ENCODE measurements at regions not wholly inside any gene's neighbourhood (a gene's known extent, or its start where the extent isn't known, plus 50 kb on each side); places are given as distances from the start of the nearest gene placed in this dataset.

GRCh38 chr7:85570898-85571297 is 384.0 kb upstream of the SEMA3D start:
- Histone ChIP-seq H3K36me3 (no peaks in the 10 kb centered on the region), H3K27me3 (no peaks in the 10 kb centered on the region), H3K27ac (no peak overlapping the region), H3K4me1 (no peaks in the 10 kb centered on the region), H3K9me3 (no peaks in the 10 kb centered on the region), H3K4me3 (no peak overlapping the region)
- no peak for DNase-seq (ENCODE audit: low spot score)
- TF ChIP-seq CTCF (IDR thresholded peaks at IDR 0.05): no peak

- Histone ChIP-seq H3K4me3 (no peak overlapping the region), H3K27ac (no peak overlapping the region), H3K4me1 (no peaks in the 10 kb centered on the region), H3K36me3 (no peaks in the 10 kb centered on the region), H3K27me3 (no peaks in the 10 kb centered on the region), H3K9me3 (no peaks in the 10 kb centered on the region)
- TF ChIP-seq CTCF (IDR thresholded peaks at IDR 0.05): no peak
- DNase-seq (ENCODE audit: low spot score): no peak
Observed at GRCh38 chr7:85567983-85568382, 381.1 kb upstream of the SEMA3D start.

- H3K27ac ChIP-seq: no peak overlapping the region
- no peak for TF ChIP-seq CTCF (IDR thresholded peaks at IDR 0.05)
Observed at GRCh38 chr7:85566095-85566794, 379.4 kb upstream of the SEMA3D start.

GRCh38 chr7:85565276-85565675 is 378.4 kb upstream of the SEMA3D start:
- H3K4me3 ChIP-seq: no peak overlapping the region
- H3K36me3 ChIP-seq: no peaks in the 10 kb centered on the region
- H3K27ac ChIP-seq: no peak overlapping the region
- no peaks in the 10 kb centered on the region for H3K4me1 ChIP-seq
- TF ChIP-seq CTCF (IDR thresholded peaks at IDR 0.05): no peak
- no peak for DNase-seq (ENCODE audit: low spot score)
- H3K9me3 ChIP-seq: no peaks in the 10 kb centered on the region
- H3K27me3 ChIP-seq: no peaks in the 10 kb centered on the region

More at GRCh38 chr7:85566095-85566794, 379.4 kb upstream of the SEMA3D start:
- Histone ChIP-seq H3K36me3 (no peaks in the 10 kb centered on the region), H3K4me3 (no peak overlapping the region), H3K27me3 (no peaks in the 10 kb centered on the region), H3K4me1 (no peaks in the 10 kb centered on the region), H3K9me3 (no peaks in the 10 kb centered on the region)
- DNase-seq (ENCODE audit: low spot score): no peak

- Histone ChIP-seq H3K27ac (no peak overlapping the region), H3K9me3 (no peaks in the 10 kb centered on the region), H3K27me3 (no peaks in the 10 kb centered on the region), H3K4me3 (no peak overlapping the region), H3K4me1 (no peaks in the 10 kb centered on the region), H3K36me3 (no peaks in the 10 kb centered on the region)
- no peak for TF ChIP-seq CTCF (IDR thresholded peaks at IDR 0.05)
- no peak for DNase-seq (ENCODE audit: low spot score)
Observed at GRCh38 chr7:85564861-85565260, 378.0 kb upstream of the SEMA3D start.

GRCh38 chr7:85561706-85562105 is 374.9 kb upstream of the SEMA3D start:
- Histone ChIP-seq H3K4me3 (no peak overlapping the region), H3K27ac (no peak overlapping the region), H3K27me3 (no peaks in the 10 kb centered on the region), H3K4me1 (no peaks in the 10 kb centered on the region), H3K36me3 (no peaks in the 10 kb centered on the region), H3K9me3 (no peaks in the 10 kb centered on the region)
- no peak for TF ChIP-seq CTCF (IDR thresholded peaks at IDR 0.05)
- DNase-seq (ENCODE audit: low spot score): no peak
